ENCODE measurements at regions not wholly inside any gene's neighbourhood (a gene's known extent, or its start where the extent isn't known, plus 50 kb on each side); places are given as distances from the start of the nearest gene placed in this dataset.
"Not testable (repeated sequence)": the region's sequence is repeated elsewhere in the genome, so short reads cannot be mapped to it uniquely, and the experiment has no call there.

GRCh38 chr5:158034586-158034985, 175.6 kb upstream of the CLINT1 start:
- TF ChIP-seq, protein P1, sequence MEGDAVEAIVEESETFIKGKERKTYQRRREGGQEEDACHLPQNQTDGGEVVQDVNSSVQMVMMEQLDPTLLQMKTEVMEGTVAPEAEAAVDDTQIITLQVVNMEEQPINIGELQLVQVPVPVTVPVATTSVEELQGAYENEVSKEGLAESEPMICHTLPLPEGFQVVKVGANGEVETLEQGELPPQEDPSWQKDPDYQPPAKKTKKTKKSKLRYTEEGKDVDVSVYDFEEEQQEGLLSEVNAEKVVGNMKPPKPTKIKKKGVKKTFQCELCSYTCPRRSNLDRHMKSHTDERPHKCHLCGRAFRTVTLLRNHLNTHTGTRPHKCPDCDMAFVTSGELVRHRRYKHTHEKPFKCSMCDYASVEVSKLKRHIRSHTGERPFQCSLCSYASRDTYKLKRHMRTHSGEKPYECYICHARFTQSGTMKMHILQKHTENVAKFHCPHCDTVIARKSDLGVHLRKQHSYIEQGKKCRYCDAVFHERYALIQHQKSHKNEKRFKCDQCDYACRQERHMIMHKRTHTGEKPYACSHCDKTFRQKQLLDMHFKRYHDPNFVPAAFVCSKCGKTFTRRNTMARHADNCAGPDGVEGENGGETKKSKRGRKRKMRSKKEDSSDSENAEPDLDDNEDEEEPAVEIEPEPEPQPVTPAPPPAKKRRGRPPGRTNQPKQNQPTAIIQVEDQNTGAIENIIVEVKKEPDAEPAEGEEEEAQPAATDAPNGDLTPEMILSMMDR (conservative IDR thresholded peaks at IDR 0.05 in 1 of 2, IDR thresholded peaks at IDR 0.05 in 1 of 2; ENCODE audit: extremely low read depth in 1 of 2, insufficient read depth in 1 of 2, low read depth in 1 of 2, low read length in 2 of 2): not testable (repeated sequence)
- TF ChIP-seq EZH2 (IDR thresholded peaks at IDR 0.05; ENCODE audit: borderline replicate concordance, low read length): not testable (repeated sequence)
